OCI-LY1 (cell line): ENCODE measurements at regions not wholly inside any gene's neighbourhood (a gene's known extent, or its start where the extent isn't known, plus 50 kb on each side); places are given as distances from the start of the nearest gene placed in this dataset.

Experiments used
- H2AFZ ChIP-seq: fragments of 200-600 bp; sonication (generic), shearing (Covaris generic); 2 replicates; pipeline ENCODE4 v1.6.0; 2014; ENCODE audit warnings: antibody characterized with exemption, mild to moderate bottlenecking, low read length
- H3F3A ChIP-seq: fragments of 200-600 bp; sonication (generic), shearing (Covaris generic); 2 replicates; pipeline ENCODE4 v1.6.0; 2014; ENCODE audit warnings: mild to moderate bottlenecking, antibody characterized with exemption, low read length, moderate library complexity; ENCODE audit not compliant: insufficient read depth
- H3K27ac ChIP-seq: fragments of 200-600 bp; sonication (generic); 2 replicates; pipeline ENCODE4 v1.5.1; 2014; ENCODE audit warnings: low read length, mixed run types, mild to moderate bottlenecking, low read depth; ENCODE audit not compliant: poor library complexity, severe bottlenecking
- H3K27me3 ChIP-seq: fragments of 200-600 bp; sonication (generic); 2 replicates; pipeline ENCODE4 v1.6.0; 2014; ENCODE audit warnings: antibody characterized with exemption, mild to moderate bottlenecking, low read length, moderate library complexity; ENCODE audit not compliant: insufficient read depth
- H3K36me3 ChIP-seq: fragments of 200-600 bp; sonication (generic); 2 replicates; pipeline ENCODE4 v1.6.1; 2014; ENCODE audit warnings: mild to moderate bottlenecking, antibody characterized with exemption, low read length, moderate library complexity, mixed read lengths; ENCODE audit not compliant: insufficient read depth
- H3K4me1 ChIP-seq: fragments of 200-600 bp; sonication (generic); 2 replicates; pipeline ENCODE4 v1.5.1; 2014; ENCODE audit warnings: mild to moderate bottlenecking, low read length, moderate library complexity; ENCODE audit not compliant: insufficient read depth, severe bottlenecking
- H3K4me2 ChIP-seq: fragments of 200-600 bp; sonication (generic), shearing (Covaris generic); 2 replicates; pipeline ENCODE4 v1.6.1; 2014; ENCODE audit warnings: low read length
- H3K4me3 ChIP-seq: fragments of 200-600 bp; sonication (generic); 2 replicates; pipeline ENCODE4 v1.5.1; 2014; ENCODE audit warnings: low read length, low read depth, mild to moderate bottlenecking, mixed read lengths; ENCODE audit not compliant: poor library complexity, severe bottlenecking
- H3K79me2 ChIP-seq: fragments of 200-600 bp; shearing (Covaris generic); 2 replicates; pipeline ENCODE4 v1.6.1; 2016; ENCODE audit warnings: mixed run types, low read length, mixed read lengths; ENCODE audit not compliant: insufficient read depth
- H3K9ac ChIP-seq: fragments of 200-600 bp; sonication (generic), shearing (Covaris generic); 2 replicates; pipeline ENCODE4 v1.6.1; 2014; ENCODE audit warnings: mild to moderate bottlenecking, low read length, mixed read lengths
- H3K9me2 ChIP-seq: fragments of 200-600 bp; sonication (generic), shearing (Covaris generic); 2 replicates; pipeline ENCODE4 v1.6.1; 2014; ENCODE audit warnings: low read depth, mild to moderate bottlenecking, low read length, mixed read lengths
- H3K9me3 ChIP-seq: fragments of 200-600 bp; shearing (Covaris generic); 2 replicates; pipeline ENCODE4 v1.6.1; 2014; ENCODE audit warnings: low read length, mixed read lengths
- H4K20me1 ChIP-seq: fragments of 200-600 bp; sonication (generic), shearing (Covaris generic); 2 replicates; pipeline ENCODE4 v1.6.0; 2016; ENCODE audit warnings: mild to moderate bottlenecking, low read length; ENCODE audit not compliant: insufficient read depth
- CTCF ChIP-seq: fragments of 200-600 bp; sonication (generic), shearing (Covaris generic); IDR thresholded peaks from 2 replicates; pipeline ENCODE4 v1.5.1; 2017; ENCODE audit warnings: mild to moderate bottlenecking, antibody characterized with exemption, low read length, moderate library complexity, mixed read lengths
- EZH2 ChIP-seq: fragments of 200-600 bp; sonication (generic), shearing (Covaris generic); IDR thresholded peaks from 2 replicates; pipeline ENCODE4 v1.8.0; 2017; ENCODE audit warnings: borderline replicate concordance, mixed run types, mild to moderate bottlenecking, antibody characterized with exemption, low read length, moderate library complexity, mixed read lengths

GRCh38 chr2:122203523-122203922 is 448.1 kb downstream of the TSN start:
- H2AFZ ChIP-seq, result no peak overlapping the region
- H3K4me1 ChIP-seq, result no peaks in the 10 kb centered on the region
- no peaks in the 10 kb centered on the region for H3K79me2 ChIP-seq
- no peak overlapping the region for H3K4me2 ChIP-seq
- no peak overlapping the region for H3K4me3 ChIP-seq
- H3K27ac ChIP-seq, result no peak overlapping the region
- H3K9me3 ChIP-seq, result no peaks in the 10 kb centered on the region
- no peaks in the 10 kb centered on the region for H3K9me2 ChIP-seq
- H3K36me3 ChIP-seq, result no peaks in the 10 kb centered on the region; the same call in 1 of the 2 replicates
- no peaks in the 10 kb centered on the region for H3K27me3 ChIP-seq
- no peak overlapping the region for H3K9ac ChIP-seq
- no peaks in the 10 kb centered on the region for H3F3A ChIP-seq
- no peaks in the 10 kb centered on the region for H4K20me1 ChIP-seq
- TF ChIP-seq CTCF (no peak), EZH2 (no peak)

- Histone ChIP-seq H3K4me2 (no peak overlapping the region), H3K9me2 (no peaks in the 10 kb centered on the region), H2AFZ (no peak overlapping the region), H3K9ac (no peak overlapping the region), H3K79me2 (no peaks in the 10 kb centered on the region), H3K36me3 (no peaks in the 10 kb centered on the region; the same call in 1 of the 2 replicates), H3K27ac (no peak overlapping the region), H3K4me1 (no peaks in the 10 kb centered on the region), H3K27me3 (no peaks in the 10 kb centered on the region), H3K4me3 (no peak overlapping the region), H3F3A (no peaks in the 10 kb centered on the region), H4K20me1 (no peaks in the 10 kb centered on the region), H3K9me3 (no peaks in the 10 kb centered on the region)
- no peak for TF ChIP-seq CTCF
- TF ChIP-seq EZH2, result no peak
Measured at GRCh38 chr2:122205641-122206040, 450.2 kb downstream of the TSN start.

- H3K9ac ChIP-seq, result no peak overlapping the region
- TF ChIP-seq EZH2, result no peak
- no peak for TF ChIP-seq CTCF
- H2AFZ ChIP-seq, result no peak overlapping the region
- H3K4me1 ChIP-seq, result peaks cover 3% of the 10 kb centered on the region
- no peaks in the 10 kb centered on the region for H3F3A ChIP-seq
- no peaks in the 10 kb centered on the region for H3K27me3 ChIP-seq
- H3K9me2 ChIP-seq, result no peaks in the 10 kb centered on the region
- no peaks in the 10 kb centered on the region for H4K20me1 ChIP-seq
- H3K79me2 ChIP-seq, result no peaks in the 10 kb centered on the region
- H3K27ac ChIP-seq, result no peak overlapping the region
- H3K4me2 ChIP-seq, result no peak overlapping the region
- no peak overlapping the region for H3K4me3 ChIP-seq
- H3K36me3 ChIP-seq, result no peaks in the 10 kb centered on the region; the same call in 1 of the 2 replicates
- H3K9me3 ChIP-seq, result no peaks in the 10 kb centered on the region
Measured at GRCh38 chr2:122206101-122206500, 450.6 kb downstream of the TSN start.
